GM13976 (cell line): ENCODE measurements at regions not wholly inside any gene's neighbourhood (a gene's known extent, or its start where the extent isn't known, plus 50 kb on each side); places are given as distances from the start of the nearest gene placed in this dataset.

Experiments
- DNase-seq: peaks from one replicate; pipeline ENCODE4 v3.0.0; 2012; ENCODE audit warnings: low spot score
- in situ Hi-C: fragments of 300-500 bp; cut with MboI; formaldehyde crosslinking; loops from one replicate; pipeline ENCODE4 v1.12.0; 2022; ENCODE audit warnings: low sequenced_read_pairs, mixed read lengths, inconsistent platforms; ENCODE audit not compliant: unreplicated experiment
- TF ChIP-seq, protein P1 (sequence below): IDR thresholded peaks from 2 replicates; pipeline ENCODE4 v1.5.1; 2012; ENCODE audit warnings: borderline replicate concordance, mild to moderate bottlenecking; ENCODE audit not compliant: insufficient read depth; ENCODE audit errors: extremely low read depth, missing control alignments, control extremely low read depth

DNA sequence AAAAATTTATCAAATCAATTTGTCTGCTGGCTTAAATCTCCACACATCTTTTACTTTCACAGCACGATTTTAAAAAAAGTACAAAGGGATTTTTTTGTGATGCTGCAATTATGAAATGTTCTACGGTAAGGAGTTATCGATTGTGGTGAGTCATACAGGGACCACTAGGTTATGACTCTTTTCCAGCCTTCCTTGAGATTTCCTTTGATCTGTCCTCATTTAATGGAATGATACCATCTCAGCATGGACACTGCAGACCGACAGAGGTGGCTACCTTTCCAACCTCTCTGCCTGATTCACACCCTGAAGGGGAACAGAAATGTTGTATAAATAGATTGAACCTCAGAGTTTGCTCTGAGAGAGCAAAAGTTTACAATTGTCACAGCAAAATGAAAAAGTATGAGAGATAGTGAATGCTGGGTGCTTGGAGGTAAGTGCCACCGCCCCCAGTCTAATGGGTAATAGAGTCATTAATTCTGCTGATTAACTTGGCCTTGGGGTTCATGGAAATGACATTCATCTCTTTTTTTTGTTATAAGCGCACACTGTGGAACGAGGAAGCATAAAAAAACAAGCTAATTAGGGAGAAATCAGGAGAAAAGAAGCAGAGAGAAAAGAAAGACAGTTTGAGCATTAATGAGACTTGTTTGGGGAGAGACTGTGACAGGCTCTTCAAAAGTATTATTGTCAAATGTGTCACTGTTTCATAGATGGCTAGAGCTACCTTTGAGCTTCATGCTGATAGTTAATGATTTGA lies 306.0 kb downstream of the RNF144B start:
- no peak for DNase-seq
- TF ChIP-seq, protein P1, sequence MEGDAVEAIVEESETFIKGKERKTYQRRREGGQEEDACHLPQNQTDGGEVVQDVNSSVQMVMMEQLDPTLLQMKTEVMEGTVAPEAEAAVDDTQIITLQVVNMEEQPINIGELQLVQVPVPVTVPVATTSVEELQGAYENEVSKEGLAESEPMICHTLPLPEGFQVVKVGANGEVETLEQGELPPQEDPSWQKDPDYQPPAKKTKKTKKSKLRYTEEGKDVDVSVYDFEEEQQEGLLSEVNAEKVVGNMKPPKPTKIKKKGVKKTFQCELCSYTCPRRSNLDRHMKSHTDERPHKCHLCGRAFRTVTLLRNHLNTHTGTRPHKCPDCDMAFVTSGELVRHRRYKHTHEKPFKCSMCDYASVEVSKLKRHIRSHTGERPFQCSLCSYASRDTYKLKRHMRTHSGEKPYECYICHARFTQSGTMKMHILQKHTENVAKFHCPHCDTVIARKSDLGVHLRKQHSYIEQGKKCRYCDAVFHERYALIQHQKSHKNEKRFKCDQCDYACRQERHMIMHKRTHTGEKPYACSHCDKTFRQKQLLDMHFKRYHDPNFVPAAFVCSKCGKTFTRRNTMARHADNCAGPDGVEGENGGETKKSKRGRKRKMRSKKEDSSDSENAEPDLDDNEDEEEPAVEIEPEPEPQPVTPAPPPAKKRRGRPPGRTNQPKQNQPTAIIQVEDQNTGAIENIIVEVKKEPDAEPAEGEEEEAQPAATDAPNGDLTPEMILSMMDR: no peak
- in situ Hi-C loops: no loop called here

DNA sequence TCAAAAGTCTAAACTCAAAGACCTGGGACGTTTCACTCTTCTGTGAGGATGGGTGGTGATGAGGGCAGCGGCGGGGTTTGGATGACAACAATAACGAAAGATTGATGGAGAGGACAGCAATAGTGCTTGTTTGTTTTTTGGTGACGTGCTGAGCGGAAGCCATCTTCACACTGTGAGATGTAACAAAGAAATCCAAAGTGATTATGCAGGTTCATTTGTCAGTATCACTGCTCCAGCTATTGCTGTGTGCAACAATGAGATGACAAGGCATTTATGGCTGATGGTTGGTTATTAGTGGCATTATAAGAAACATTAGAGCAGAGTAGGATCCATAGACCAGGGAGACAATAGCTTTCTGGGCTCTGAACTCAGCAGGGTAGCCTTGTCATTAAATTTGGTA lies 306.7 kb downstream of the RNF144B start:
- in situ Hi-C loops: no loop called here
- DNase-seq: no peak
- TF ChIP-seq, protein P1: no peak

DNA sequence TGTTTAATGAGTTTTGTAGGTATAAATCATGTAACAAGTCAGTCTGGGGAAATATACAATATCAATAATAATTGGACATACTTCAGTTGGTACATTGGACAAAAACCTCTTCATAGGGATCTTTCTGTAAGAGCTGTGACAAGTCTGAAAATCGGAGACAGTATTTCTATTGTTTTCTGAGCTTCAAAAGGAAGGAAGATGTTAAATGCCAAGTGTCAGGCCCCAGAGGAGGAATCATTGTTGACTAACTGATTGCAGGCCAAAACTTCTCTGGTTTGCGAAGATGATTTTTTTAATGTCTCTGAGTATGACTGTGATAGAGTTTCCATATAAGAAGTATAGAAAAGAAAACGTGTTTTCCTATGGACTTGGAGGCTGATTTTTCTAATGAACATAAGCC lies 316.4 kb downstream of the RNF144B start:
- in situ Hi-C loops: no loop called here
- TF ChIP-seq, protein P1: no peak
- DNase-seq: no peak

DNA sequence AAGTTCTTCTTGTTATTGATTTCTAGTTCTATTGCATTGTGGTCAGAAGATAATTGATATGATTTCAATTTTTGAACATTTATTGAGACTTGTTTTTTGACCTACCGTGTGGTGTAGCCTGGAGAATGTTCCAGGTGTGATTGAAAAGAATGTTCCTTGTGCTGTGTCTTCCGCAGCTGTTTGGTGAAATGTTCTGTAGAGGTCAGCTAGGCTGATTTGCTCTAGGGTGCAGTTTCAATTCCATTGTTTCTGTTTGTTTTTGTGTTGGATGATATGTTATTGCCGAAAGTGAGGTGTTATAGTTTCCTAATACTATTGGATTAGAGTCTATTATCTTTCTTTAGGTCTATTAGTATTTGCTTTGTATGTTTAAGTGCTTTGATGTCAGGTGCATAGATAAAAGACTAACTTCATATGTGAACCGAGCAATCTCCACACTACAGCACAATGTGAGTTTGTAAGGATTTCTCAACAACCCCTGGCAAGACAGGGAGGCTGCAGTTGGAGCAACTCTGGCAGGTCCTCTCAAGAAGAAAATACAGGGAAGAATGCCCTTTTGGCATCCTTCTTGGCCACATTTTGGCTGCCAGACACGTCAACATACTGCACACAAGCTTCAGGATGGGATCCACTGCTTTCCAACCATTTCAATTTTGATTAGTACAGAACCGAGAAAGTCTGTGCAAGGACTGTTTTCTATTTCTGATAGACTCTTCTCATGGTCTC lies 320.7 kb downstream of the RNF144B start:
- no peak for DNase-seq
- in situ Hi-C loops: no loop called here
- TF ChIP-seq, protein P1: no peak

DNA sequence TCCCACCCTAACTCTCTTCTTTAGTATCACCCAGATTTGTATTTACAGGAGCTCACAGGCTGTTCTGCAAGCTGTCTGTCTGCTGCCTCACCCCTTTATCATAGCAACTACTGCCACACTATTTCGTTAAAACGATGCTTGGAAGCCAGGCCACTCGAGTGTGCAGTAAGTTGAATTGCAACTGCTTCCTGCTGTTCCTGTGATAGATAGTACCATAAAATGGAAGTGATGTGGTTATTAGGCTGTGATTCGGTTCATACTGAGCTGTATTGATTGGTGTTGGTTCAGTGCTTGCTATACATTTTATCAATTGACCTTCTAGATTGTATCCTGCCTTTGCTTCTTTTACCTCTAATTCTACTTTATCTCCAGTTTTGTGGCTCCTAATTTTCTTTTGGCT lies 325.4 kb downstream of the RNF144B start:
- TF ChIP-seq, protein P1: no peak
- DNase-seq: no peak
- in situ Hi-C loops: no loop called here

DNA sequence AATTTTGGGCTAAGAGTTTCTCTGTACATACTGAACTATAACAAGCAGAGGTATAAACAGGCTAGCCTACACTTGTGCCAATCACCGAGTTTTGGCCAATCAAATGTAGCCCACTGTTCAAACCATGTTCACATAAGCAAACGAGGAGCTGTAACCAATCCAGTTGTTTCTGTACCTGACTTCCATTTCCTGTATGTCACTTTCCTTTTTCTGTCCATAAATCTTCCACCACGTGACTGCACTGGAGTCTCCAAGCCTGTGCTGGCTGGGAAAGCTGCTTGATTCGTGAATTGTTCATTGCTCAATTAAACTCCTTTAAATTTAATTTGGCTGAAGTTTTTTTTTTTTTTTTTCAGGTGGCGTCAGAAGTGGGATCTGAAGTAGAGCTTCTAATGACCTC lies 332.9 kb downstream of the RNF144B start:
- TF ChIP-seq, protein P1: no peak
- no peak for DNase-seq
- in situ Hi-C loops: no loop called here
